Stimulated activated CD4-positive, alpha-beta T cell treated with anti-CD3 and anti-CD28 coated beads, TNF-alpha, amount 100 ng/mL, for 48 hours (primary cell): ENCODE measurements at regions not wholly inside any gene's neighbourhood (a gene's known extent, or its start where the extent isn't known, plus 50 kb on each side); places are given as distances from the start of the nearest gene placed in this dataset.

Source experiments
- DNase-seq, 3 donors: peaks; one replicate each; pipeline ENCODE4 v3.0.0-alpha.2; 2020; ENCODE audit warnings: low read depth in 3 of 3

- DNase-seq, result peak in 1 of 3 donors; percentile 8
Observed at GRCh38 chr7:17234030-17234397, 64.4 kb upstream of the AHR start.

GRCh38 chr7:17234398-17235031 is 63.9 kb upstream of the AHR start:
- peak; percentile 11 to 36 (median 30) for DNase-seq

GRCh38 chr7:17236171-17236570 is 62.3 kb upstream of the AHR start:
- DNase-seq, result no peak

- DNase-seq, result no peak
Observed at GRCh38 chr7:17236603-17237002, 61.8 kb upstream of the AHR start.

GRCh38 chr7:17239046-17239445 is 59.4 kb upstream of the AHR start:
- DNase-seq, result no peak

GRCh38 chr7:17239683-17240521 is 58.5 kb upstream of the AHR start:
- DNase-seq, result no peak

GRCh38 chr7:17242504-17242903 is 55.9 kb upstream of the AHR start:
- no peak for DNase-seq

- no peak for DNase-seq
Observed at GRCh38 chr7:17244786-17245185, 53.7 kb upstream of the AHR start.

GRCh38 chr7:17247357-17247756 is 51.1 kb upstream of the AHR start:
- no peak for DNase-seq

- no peak for DNase-seq
Observed at GRCh38 chr7:17248527-17248926, 49.9 kb upstream of the AHR start.
